GM12878 (cell line): ENCODE measurements at regions not wholly inside any gene's neighbourhood (a gene's known extent, or its start where the extent isn't known, plus 50 kb on each side); places are given as distances from the start of the nearest gene placed in this dataset.

Experiments used
- BCLAF1 ChIP-seq: fragments of 450-650 bp; IDR thresholded peaks from 2 replicates; pipeline ENCODE4 v1.6.1; 2017; ENCODE audit warnings: antibody characterized with exemption, mild to moderate bottlenecking, moderate library complexity
- CUX1 ChIP-seq: IDR thresholded peaks from 2 replicates; pipeline ENCODE4 v1.6.1; 2012; ENCODE audit warnings: improper control_type of control experiment, low read depth, low read length; ENCODE audit not compliant: insufficient replicate concordance
- MXI1 ChIP-seq: fragments of 150-350 bp; IDR thresholded peaks from 2 replicates; pipeline ENCODE4 v1.6.1; 2011; ENCODE audit warnings: low read depth, mild to moderate bottlenecking, inconsistent platforms, low read length, improper control_type of control experiment
- NFIC ChIP-seq: IDR thresholded peaks from 2 replicates; pipeline ENCODE4 v1.6.1; 2012; ENCODE audit warnings: low read depth, mild to moderate bottlenecking, inconsistent platforms, low read length, moderate library complexity
- POLR2A ChIP-seq: IDR thresholded peaks from 2 replicates; pipeline ENCODE4 v1.6.1; 2011; ENCODE audit warnings: low read depth, mild to moderate bottlenecking, low read length
- RAD21 ChIP-seq: IDR thresholded peaks from 2 replicates; pipeline ENCODE4 v1.6.1; 2011; ENCODE audit warnings: mild to moderate bottlenecking, low read depth, low read length, moderate library complexity; ENCODE audit not compliant: insufficient read depth
- SPI1 ChIP-seq: IDR thresholded peaks from 2 replicates; pipeline ENCODE4 v1.6.1; 2011; ENCODE audit warnings: low read depth, mild to moderate bottlenecking, low read length, moderate library complexity, borderline replicate concordance; ENCODE audit not compliant: insufficient read depth
- SUPT20H ChIP-seq: IDR thresholded peaks from 2 replicates; pipeline ENCODE4 v1.6.1; 2011; ENCODE audit warnings: low read depth, mild to moderate bottlenecking, low read length, moderate library complexity, borderline replicate concordance; ENCODE audit not compliant: control insufficient read depth
- YBX1 ChIP-seq: fragments of 450-650 bp; IDR thresholded peaks from 2 replicates; pipeline ENCODE4 v1.6.1; 2016; ENCODE audit warnings: antibody characterized with exemption
- TF ChIP-seq, protein P1 (sequence below): IDR thresholded peaks from 2 replicates; pipeline ENCODE4 v1.6.1; 2012; ENCODE audit warnings: low read length, inconsistent platforms

DNA sequence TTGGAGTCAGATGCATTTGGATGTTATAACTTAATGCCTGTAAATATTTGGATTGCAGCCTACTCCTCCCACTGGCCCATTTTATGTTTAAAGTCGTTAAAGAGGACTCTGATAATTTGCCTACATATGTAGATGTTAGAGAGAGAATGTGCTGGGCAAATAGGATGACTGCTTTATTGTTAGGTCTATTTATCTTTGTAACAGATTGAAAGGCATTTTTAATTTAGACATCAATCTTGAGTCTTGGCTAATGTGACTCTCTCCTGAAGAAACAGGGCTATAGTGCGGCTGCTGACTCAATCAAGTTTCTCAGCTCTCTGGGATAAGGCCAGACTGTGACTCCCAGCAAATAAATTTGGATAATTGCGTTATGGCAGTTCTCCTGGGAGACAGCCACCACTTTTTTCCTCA lies 1101.4 kb downstream of the CBLN2 start (continued):
- no peak for TF ChIP-seq SUPT20H
- no peak for TF ChIP-seq BCLAF1
- TF ChIP-seq RAD21: no peak
- no peak for TF ChIP-seq MXI1
- no peak for TF ChIP-seq NFIC
- TF ChIP-seq POLR2A: no peak
- TF ChIP-seq, protein P1, sequence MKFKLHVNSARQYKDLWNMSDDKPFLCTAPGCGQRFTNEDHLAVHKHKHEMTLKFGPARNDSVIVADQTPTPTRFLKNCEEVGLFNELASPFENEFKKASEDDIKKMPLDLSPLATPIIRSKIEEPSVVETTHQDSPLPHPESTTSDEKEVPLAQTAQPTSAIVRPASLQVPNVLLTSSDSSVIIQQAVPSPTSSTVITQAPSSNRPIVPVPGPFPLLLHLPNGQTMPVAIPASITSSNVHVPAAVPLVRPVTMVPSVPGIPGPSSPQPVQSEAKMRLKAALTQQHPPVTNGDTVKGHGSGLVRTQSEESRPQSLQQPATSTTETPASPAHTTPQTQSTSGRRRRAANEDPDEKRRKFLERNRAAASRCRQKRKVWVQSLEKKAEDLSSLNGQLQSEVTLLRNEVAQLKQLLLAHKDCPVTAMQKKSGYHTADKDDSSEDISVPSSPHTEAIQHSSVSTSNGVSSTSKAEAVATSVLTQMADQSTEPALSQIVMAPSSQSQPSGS: no peak
- TF ChIP-seq SPI1: no peak
- TF ChIP-seq YBX1: no peak
- no peak for TF ChIP-seq CUX1
